ENCODE measurements at regions not wholly inside any gene's neighbourhood (a gene's known extent, or its start where the extent isn't known, plus 50 kb on each side); places are given as distances from the start of the nearest gene placed in this dataset.

- no peak for TF ChIP-seq CTCF (IDR thresholded peaks at IDR 0.05)
- H3K9me3 ChIP-seq, result no peaks in the 10 kb centered on the region
- no peak overlapping the region for H3K4me3 ChIP-seq
- ATAC-seq (no peak), DNase-seq (no peak)
- no peaks in the 10 kb centered on the region for H3K27me3 ChIP-seq
- H3K4me1 ChIP-seq, result no peaks in the 10 kb centered on the region
- intact Hi-C loops (cut with DNase I), result no loop called here
- no peak overlapping the region for H3K27ac ChIP-seq
- H3K36me3 ChIP-seq, result no peaks in the 10 kb centered on the region
Measured at GRCh38 chr6:22418714-22419113, 121.9 kb upstream of the PRL start.

- no peaks in the 10 kb centered on the region for H3K27me3 ChIP-seq
- H3K36me3 ChIP-seq, result no peaks in the 10 kb centered on the region
- no peak overlapping the region for H3K27ac ChIP-seq
- no peak overlapping the region for H3K4me3 ChIP-seq
- no peak for TF ChIP-seq CTCF (IDR thresholded peaks at IDR 0.05)
- intact Hi-C loops (cut with DNase I), result no loop called here
- ATAC-seq (no peak), DNase-seq (no peak)
- no peaks in the 10 kb centered on the region for H3K9me3 ChIP-seq
- H3K4me1 ChIP-seq, result no peaks in the 10 kb centered on the region
Measured at GRCh38 chr6:22421198-22421597, 124.4 kb upstream of the PRL start.

GRCh38 chr6:22424196-22424595 is 127.4 kb upstream of the PRL start:
- no peak overlapping the region for H3K4me3 ChIP-seq
- no peaks in the 10 kb centered on the region for H3K36me3 ChIP-seq
- no peak overlapping the region for H3K27ac ChIP-seq
- intact Hi-C loops (cut with DNase I), result no loop called here
- no peaks in the 10 kb centered on the region for H3K4me1 ChIP-seq
- ATAC-seq (no peak), DNase-seq (no peak)
- no peaks in the 10 kb centered on the region for H3K9me3 ChIP-seq
- TF ChIP-seq CTCF (IDR thresholded peaks at IDR 0.05), result no peak
- no peaks in the 10 kb centered on the region for H3K27me3 ChIP-seq

GRCh38 chr6:22432060-22432459 is 135.2 kb upstream of the PRL start:
- ATAC-seq (no peak), DNase-seq (no peak)
- no peaks in the 10 kb centered on the region for H3K9me3 ChIP-seq
- no peak for TF ChIP-seq CTCF (IDR thresholded peaks at IDR 0.05)
- H3K4me3 ChIP-seq, result no peak overlapping the region
- no peaks in the 10 kb centered on the region for H3K27me3 ChIP-seq
- H3K27ac ChIP-seq, result no peak overlapping the region
- intact Hi-C loops (cut with DNase I), result no loop called here
- no peaks in the 10 kb centered on the region for H3K4me1 ChIP-seq
- H3K36me3 ChIP-seq, result no peaks in the 10 kb centered on the region

GRCh38 chr6:22433745-22434144 is 135.6 kb upstream of the HDGFL1 start:
- Histone ChIP-seq H3K27ac (no peak overlapping the region), H3K9me3 (no peaks in the 10 kb centered on the region), H3K36me3 (no peaks in the 10 kb centered on the region), H3K27me3 (no peaks in the 10 kb centered on the region), H3K4me1 (no peaks in the 10 kb centered on the region), H3K4me3 (no peak overlapping the region)
- DNase-seq, result no peak
- no peak for ATAC-seq
- intact Hi-C loops (cut with DNase I), result no loop called here
- TF ChIP-seq CTCF (IDR thresholded peaks at IDR 0.05), result no peak

GRCh38 chr6:22435151-22435550 is 134.2 kb upstream of the HDGFL1 start:
- Histone ChIP-seq H3K27ac (no peak overlapping the region), H3K9me3 (no peaks in the 10 kb centered on the region), H3K4me1 (no peaks in the 10 kb centered on the region), H3K36me3 (no peaks in the 10 kb centered on the region), H3K27me3 (no peaks in the 10 kb centered on the region), H3K4me3 (no peak overlapping the region)
- intact Hi-C loops (cut with DNase I), result no loop called here
- ATAC-seq (no peak), DNase-seq (no peak)
- TF ChIP-seq CTCF (IDR thresholded peaks at IDR 0.05), result no peak
